ENCODE measurements at regions not wholly inside any gene's neighbourhood (a gene's known extent, or its start where the extent isn't known, plus 50 kb on each side); places are given as distances from the start of the nearest gene placed in this dataset.

- no peaks in the 10 kb centered on the region for H3K27me3 ChIP-seq (ENCODE audit: control insufficient read depth, insufficient read depth, low read length)
- H2AFZ ChIP-seq (ENCODE audit: low read length), result no peak overlapping the region
- H3K9me3 ChIP-seq (ENCODE audit: control insufficient read depth, insufficient read depth, low read depth, low read length), result no peaks in the 10 kb centered on the region
- no peak overlapping the region for H3K27ac ChIP-seq (ENCODE audit: insufficient read depth, low read length)
- DNase-seq (ENCODE audit: low read depth in 2 of 2), result no peak
- no peak for TF ChIP-seq EZH2 (IDR thresholded peaks at IDR 0.05; ENCODE audit: low read length, missing control alignments)
- no peak for TF ChIP-seq CTCF (conservative IDR thresholded peaks at IDR 0.05 in 1 of 2, IDR thresholded peaks at IDR 0.05 in 1 of 2; ENCODE audit: low read depth in 1 of 2, low read length in 2 of 2)
- H3K36me3 ChIP-seq (ENCODE audit: control insufficient read depth, insufficient read depth, low read length), result no peaks in the 10 kb centered on the region
- H3K9ac ChIP-seq (ENCODE audit: insufficient read depth, low read length), result no peak overlapping the region
- no peak overlapping the region for H3K4me3 ChIP-seq (replicated peaks in 1 of 4; ENCODE audit: control extremely low read depth in 1 of 4, insufficient read depth in 1 of 4, low read depth in 3 of 4, low read length in 4 of 4)
- H3K4me1 ChIP-seq (ENCODE audit: control insufficient read depth, extremely low read depth, insufficient read depth, low read length), result no peaks in the 10 kb centered on the region
- H3K79me2 ChIP-seq (ENCODE audit: control insufficient read depth, insufficient read depth, low read length), result no peaks in the 10 kb centered on the region
- no peak overlapping the region for H3K4me2 ChIP-seq (ENCODE audit: extremely low read depth, insufficient read depth, low read length)
- H4K20me1 ChIP-seq (ENCODE audit: control insufficient read depth, extremely low read depth, insufficient read depth, low read length), result no peaks in the 10 kb centered on the region
Measured at GRCh38 chr13:111558700-111559088, 238.3 kb downstream of the TEX29 start.

- H3K79me2 ChIP-seq (ENCODE audit: control insufficient read depth, insufficient read depth, low read length), result no peaks in the 10 kb centered on the region
- H2AFZ ChIP-seq (ENCODE audit: low read length), result no peak overlapping the region
- TF ChIP-seq CTCF (conservative IDR thresholded peaks at IDR 0.05 in 1 of 2, IDR thresholded peaks at IDR 0.05 in 1 of 2; ENCODE audit: low read depth in 1 of 2, low read length in 2 of 2) (no peak), EZH2 (IDR thresholded peaks at IDR 0.05; ENCODE audit: low read length, missing control alignments) (no peak)
- no peaks in the 10 kb centered on the region for H3K9me3 ChIP-seq (ENCODE audit: control insufficient read depth, insufficient read depth, low read depth, low read length)
- no peak overlapping the region for H3K9ac ChIP-seq (ENCODE audit: insufficient read depth, low read length)
- no peaks in the 10 kb centered on the region for H3K27me3 ChIP-seq (ENCODE audit: control insufficient read depth, insufficient read depth, low read length)
- H3K36me3 ChIP-seq (ENCODE audit: control insufficient read depth, insufficient read depth, low read length), result no peaks in the 10 kb centered on the region
- no peaks in the 10 kb centered on the region for H4K20me1 ChIP-seq (ENCODE audit: control insufficient read depth, extremely low read depth, insufficient read depth, low read length)
- no peak for DNase-seq (ENCODE audit: low read depth in 2 of 2)
- H3K4me1 ChIP-seq (ENCODE audit: control insufficient read depth, extremely low read depth, insufficient read depth, low read length), result no peaks in the 10 kb centered on the region
- H3K4me2 ChIP-seq (ENCODE audit: extremely low read depth, insufficient read depth, low read length), result no peak overlapping the region
- H3K27ac ChIP-seq (ENCODE audit: insufficient read depth, low read length), result no peak overlapping the region
- H3K4me3 ChIP-seq (replicated peaks in 1 of 4; ENCODE audit: control extremely low read depth in 1 of 4, insufficient read depth in 1 of 4, low read depth in 3 of 4, low read length in 4 of 4), result no peak overlapping the region
Measured at GRCh38 chr13:111559612-111560403, 239.4 kb downstream of the TEX29 start.

- H3K4me1 ChIP-seq (ENCODE audit: control insufficient read depth, extremely low read depth, insufficient read depth, low read length), result no peaks in the 10 kb centered on the region
- no peaks in the 10 kb centered on the region for H3K36me3 ChIP-seq (ENCODE audit: control insufficient read depth, insufficient read depth, low read length)
- no peaks in the 10 kb centered on the region for H3K27me3 ChIP-seq (ENCODE audit: control insufficient read depth, insufficient read depth, low read length)
- H2AFZ ChIP-seq (ENCODE audit: low read length), result no peak overlapping the region
- H3K4me3 ChIP-seq (replicated peaks in 1 of 4; ENCODE audit: control extremely low read depth in 1 of 4, insufficient read depth in 1 of 4, low read depth in 3 of 4, low read length in 4 of 4), result no peak overlapping the region
- no peak overlapping the region for H3K4me2 ChIP-seq (ENCODE audit: extremely low read depth, insufficient read depth, low read length)
- H3K9ac ChIP-seq (ENCODE audit: insufficient read depth, low read length), result no peak overlapping the region
- no peaks in the 10 kb centered on the region for H3K79me2 ChIP-seq (ENCODE audit: control insufficient read depth, insufficient read depth, low read length)
- no peaks in the 10 kb centered on the region for H3K9me3 ChIP-seq (ENCODE audit: control insufficient read depth, insufficient read depth, low read depth, low read length)
- no peak for DNase-seq (ENCODE audit: low read depth in 2 of 2)
- no peaks in the 10 kb centered on the region for H4K20me1 ChIP-seq (ENCODE audit: control insufficient read depth, extremely low read depth, insufficient read depth, low read length)
- H3K27ac ChIP-seq (ENCODE audit: insufficient read depth, low read length), result no peak overlapping the region
- no peak for TF ChIP-seq CTCF (conservative IDR thresholded peaks at IDR 0.05 in 1 of 2, IDR thresholded peaks at IDR 0.05 in 1 of 2; ENCODE audit: low read depth in 1 of 2, low read length in 2 of 2)
Measured at GRCh38 chr13:111561091-111561781, 240.8 kb downstream of the TEX29 start.
